ENCODE measurements at regions not wholly inside any gene's neighbourhood (a gene's known extent, or its start where the extent isn't known, plus 50 kb on each side); places are given as distances from the start of the nearest gene placed in this dataset.

- H3K27ac Mint-ChIP-seq: no peak overlapping the region
- H3K4me3 Mint-ChIP-seq: no peak overlapping the region
- H3K36me3 Mint-ChIP-seq (ENCODE audit: low read depth): no peaks in the 10 kb centered on the region
- no peaks in the 10 kb centered on the region for H3K9me3 Mint-ChIP-seq
- no peaks in the 10 kb centered on the region for H3K4me1 Mint-ChIP-seq (ENCODE audit: low read depth)
- no peaks in the 10 kb centered on the region for H3K27me3 Mint-ChIP-seq
Observed at GRCh38 chr9:129390541-129390940, 212.5 kb upstream of the IER5L start.

DNA sequence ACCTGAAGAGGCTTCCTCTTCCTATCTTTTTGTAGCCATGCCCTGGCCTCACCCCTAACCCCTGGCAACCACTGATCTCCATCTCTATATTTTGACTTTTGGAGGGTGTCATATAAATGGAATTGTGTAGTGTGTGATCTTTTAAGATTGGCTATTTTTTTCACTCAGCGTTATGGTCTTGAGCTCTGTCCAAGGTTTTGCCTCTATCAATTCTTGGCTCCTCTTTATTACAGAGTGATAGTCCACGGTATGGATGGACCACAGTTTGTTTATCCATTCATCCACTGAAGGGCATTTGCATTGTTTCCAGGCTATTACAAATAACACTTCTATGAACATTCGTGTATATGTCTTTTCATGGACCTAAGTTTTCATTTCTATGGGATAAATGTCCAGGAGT is 209.8 kb upstream of the IER5L start:
- H3K27ac Mint-ChIP-seq: no peak overlapping the region
- H3K36me3 Mint-ChIP-seq (ENCODE audit: low read depth): no peaks in the 10 kb centered on the region
- H3K9me3 Mint-ChIP-seq: no peaks in the 10 kb centered on the region
- no peak overlapping the region for H3K4me3 Mint-ChIP-seq
- H3K27me3 Mint-ChIP-seq: no peaks in the 10 kb centered on the region
- H3K4me1 Mint-ChIP-seq (ENCODE audit: low read depth): peaks cover 17% of the 10 kb centered on the region

GRCh38 chr9:129386812-129387177 is 208.7 kb upstream of the IER5L start:
- H3K4me3 Mint-ChIP-seq: no peak overlapping the region
- no peaks in the 10 kb centered on the region for H3K27me3 Mint-ChIP-seq
- no peaks in the 10 kb centered on the region for H3K9me3 Mint-ChIP-seq
- H3K27ac Mint-ChIP-seq: no peak overlapping the region
- peaks cover 17% of the 10 kb centered on the region for H3K4me1 Mint-ChIP-seq (ENCODE audit: low read depth)
- no peaks in the 10 kb centered on the region for H3K36me3 Mint-ChIP-seq (ENCODE audit: low read depth)

GRCh38 chr9:129385211-129385934 is 207.3 kb upstream of the IER5L start:
- H3K4me3 Mint-ChIP-seq: no peak overlapping the region
- no peaks in the 10 kb centered on the region for H3K27me3 Mint-ChIP-seq
- H3K9me3 Mint-ChIP-seq: no peaks in the 10 kb centered on the region
- peaks cover 17% of the 10 kb centered on the region for H3K4me1 Mint-ChIP-seq (ENCODE audit: low read depth)
- H3K36me3 Mint-ChIP-seq (ENCODE audit: low read depth): no peaks in the 10 kb centered on the region
- H3K27ac Mint-ChIP-seq: peak overlapping the region; percentile 73

GRCh38 chr9:129384491-129385210 is 206.6 kb upstream of the IER5L start:
- Mint-ChIP-seq H3K9me3 (no peaks in the 10 kb centered on the region), H3K4me1 (ENCODE audit: low read depth) (peaks cover 17% of the 10 kb centered on the region), H3K4me3 (peak overlapping the region; percentile 60), H3K27ac (no peak overlapping the region), H3K36me3 (ENCODE audit: low read depth) (no peaks in the 10 kb centered on the region), H3K27me3 (no peaks in the 10 kb centered on the region)

GRCh38 chr9:129383561-129384490 is 205.8 kb upstream of the IER5L start:
- peak overlapping the region; percentile 60 for H3K4me3 Mint-ChIP-seq
- no peaks in the 10 kb centered on the region for H3K36me3 Mint-ChIP-seq (ENCODE audit: low read depth)
- H3K4me1 Mint-ChIP-seq (ENCODE audit: low read depth): peaks cover 17% of the 10 kb centered on the region
- H3K9me3 Mint-ChIP-seq: no peaks in the 10 kb centered on the region
- peak overlapping the region; percentile 55 for H3K27ac Mint-ChIP-seq
- no peaks in the 10 kb centered on the region for H3K27me3 Mint-ChIP-seq

DNA sequence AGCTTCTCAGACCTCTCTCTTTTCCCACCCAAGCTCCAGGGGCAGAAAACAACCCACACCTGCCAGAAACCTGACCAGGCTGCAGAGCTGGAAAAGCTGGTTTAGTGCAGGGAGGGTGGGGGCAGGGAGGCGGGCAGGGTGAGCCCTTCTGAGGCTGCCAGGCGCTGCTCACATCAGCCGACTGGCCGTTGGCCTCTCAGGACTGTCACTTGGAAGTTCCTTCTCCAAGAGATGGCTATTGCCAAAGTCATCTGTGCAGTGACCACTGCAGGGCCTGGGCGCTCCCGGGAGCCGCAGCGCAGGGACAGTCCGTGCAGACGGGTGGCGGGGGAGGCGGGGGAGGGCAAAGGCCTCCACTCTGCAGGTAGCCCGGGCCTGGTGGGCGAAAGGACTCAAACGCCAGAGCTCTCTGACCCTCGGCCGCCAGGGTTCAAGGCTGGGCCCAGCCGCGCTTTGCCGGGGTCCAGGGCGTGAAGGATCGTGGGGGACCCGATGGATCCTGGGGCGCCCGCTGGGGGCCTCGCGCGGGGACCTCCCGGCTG is 205.0 kb upstream of the IER5L start:
- peaks cover 17% of the 10 kb centered on the region for H3K4me1 Mint-ChIP-seq (ENCODE audit: low read depth)
- no peak overlapping the region for H3K27ac Mint-ChIP-seq

GRCh38 chr9:129382281-129383018 is 204.4 kb upstream of the IER5L start:
- no peaks in the 10 kb centered on the region for H3K36me3 Mint-ChIP-seq (ENCODE audit: low read depth)
- no peak overlapping the region for H3K27ac Mint-ChIP-seq
- H3K27me3 Mint-ChIP-seq: no peaks in the 10 kb centered on the region
- H3K9me3 Mint-ChIP-seq: no peaks in the 10 kb centered on the region
- H3K4me1 Mint-ChIP-seq (ENCODE audit: low read depth): peaks cover 17% of the 10 kb centered on the region
- H3K4me3 Mint-ChIP-seq: peak overlapping the region; percentile 20

More for the DNA sequence above, 205.0 kb upstream of the IER5L start:
- no peaks in the 10 kb centered on the region for H3K9me3 Mint-ChIP-seq
- no peaks in the 10 kb centered on the region for H3K36me3 Mint-ChIP-seq (ENCODE audit: low read depth)
- H3K4me3 Mint-ChIP-seq: peak overlapping the region; percentile 60
- H3K27me3 Mint-ChIP-seq: no peaks in the 10 kb centered on the region

- Mint-ChIP-seq H3K27ac (no peak overlapping the region), H3K9me3 (no peaks in the 10 kb centered on the region), H3K4me1 (ENCODE audit: low read depth) (peaks cover 17% of the 10 kb centered on the region), H3K4me3 (no peak overlapping the region), H3K27me3 (no peaks in the 10 kb centered on the region), H3K36me3 (ENCODE audit: low read depth) (no peaks in the 10 kb centered on the region)
Observed at GRCh38 chr9:129381481-129381957, 203.5 kb upstream of the IER5L start.

DNA sequence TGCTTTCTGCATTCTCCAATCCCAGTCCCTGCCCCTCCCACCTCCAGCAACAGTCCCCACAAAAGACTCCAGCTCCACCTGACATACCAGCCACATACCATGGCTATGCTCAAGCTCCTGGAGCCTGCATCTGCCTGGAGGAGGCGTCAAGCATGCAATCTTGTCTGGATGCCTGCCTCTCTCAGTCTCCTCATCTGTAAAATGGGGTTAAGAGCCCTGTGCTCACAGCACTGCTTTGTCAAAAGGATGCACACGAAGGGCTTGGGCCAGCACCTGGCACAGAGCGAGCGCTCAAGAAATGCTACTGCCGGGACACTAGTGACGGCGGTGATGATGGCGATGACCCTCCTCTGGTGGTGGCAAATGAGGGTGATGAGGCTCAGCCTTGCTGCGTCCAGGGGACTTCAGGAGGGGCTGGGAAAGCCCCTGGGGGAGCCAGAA is 202.9 kb upstream of the IER5L start:
- Mint-ChIP-seq H3K4me1 (ENCODE audit: low read depth) (peaks cover 17% of the 10 kb centered on the region), H3K36me3 (ENCODE audit: low read depth) (no peaks in the 10 kb centered on the region), H3K9me3 (no peaks in the 10 kb centered on the region), H3K27me3 (no peaks in the 10 kb centered on the region), H3K4me3 (no peak overlapping the region), H3K27ac (no peak overlapping the region)

- Mint-ChIP-seq H3K4me1 (ENCODE audit: low read depth) (peaks cover 12% of the 10 kb centered on the region), H3K27me3 (no peaks in the 10 kb centered on the region), H3K27ac (no peak overlapping the region), H3K36me3 (ENCODE audit: low read depth) (no peaks in the 10 kb centered on the region), H3K9me3 (no peaks in the 10 kb centered on the region), H3K4me3 (no peak overlapping the region)
Observed at GRCh38 chr9:129379886-129380285, 201.8 kb upstream of the IER5L start.

- Mint-ChIP-seq H3K4me3 (no peak overlapping the region), H3K9me3 (no peaks in the 10 kb centered on the region), H3K27me3 (no peaks in the 10 kb centered on the region), H3K27ac (no peak overlapping the region), H3K4me1 (ENCODE audit: low read depth) (peaks cover 6% of the 10 kb centered on the region), H3K36me3 (ENCODE audit: low read depth) (no peaks in the 10 kb centered on the region)
Observed at GRCh38 chr9:129379181-129379836, 201.2 kb upstream of the IER5L start.

- H3K4me1 Mint-ChIP-seq (ENCODE audit: low read depth): no peaks in the 10 kb centered on the region
- H3K9me3 Mint-ChIP-seq: no peaks in the 10 kb centered on the region
- no peaks in the 10 kb centered on the region for H3K27me3 Mint-ChIP-seq
- H3K4me3 Mint-ChIP-seq: no peak overlapping the region
- no peak overlapping the region for H3K27ac Mint-ChIP-seq
- H3K36me3 Mint-ChIP-seq (ENCODE audit: low read depth): no peaks in the 10 kb centered on the region
Observed at GRCh38 chr9:129377931-129378661, 200.0 kb upstream of the IER5L start.

Measured in stimulated activated naive CD8-positive, alpha-beta T cell treated with anti-CD3 and anti-CD28 coated beads, Interleukin-15, Interleukin-2, amounts not matched to agents 100 ng/mL and 50 ng/mL, for 24 hours (primary cell).